GM19023 (cell line): ENCODE measurements at regions not wholly inside any gene's neighbourhood (a gene's known extent, or its start where the extent isn't known, plus 50 kb on each side); places are given as distances from the start of the nearest gene placed in this dataset.

ENCODE experiments used
- ATAC-seq: cut with Tn5 transposase; IDR thresholded peaks from one replicate; pipeline ENCODE4 v1.9.1; 2021; ENCODE audit warnings: mild to moderate bottlenecking, moderate library complexity; ENCODE audit not compliant: unreplicated experiment

DNA sequence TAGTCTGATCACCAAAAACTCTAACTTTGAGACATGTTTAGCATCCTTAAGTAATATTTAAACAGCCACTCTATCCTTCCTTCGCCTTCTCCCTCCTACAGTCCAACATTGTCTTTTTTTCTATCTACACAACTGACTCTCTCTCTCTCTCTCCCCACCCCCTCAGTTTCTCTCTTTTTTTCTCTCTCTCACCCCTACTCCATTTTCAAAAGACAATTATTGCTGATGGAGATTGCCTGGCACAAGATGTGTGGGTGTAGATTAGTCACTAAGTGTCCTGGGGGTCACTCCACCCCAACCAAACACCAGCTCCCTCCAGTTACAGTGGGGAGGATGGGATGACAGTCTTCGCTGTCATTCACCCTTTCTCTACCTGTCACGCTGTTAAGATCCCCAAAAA is 94.5 kb upstream of the NFIA start:
- ATAC-seq: no peak

- ATAC-seq: no peak
Measured at GRCh38 chr1:60984062-60984799, 98.1 kb upstream of the NFIA start.

DNA sequence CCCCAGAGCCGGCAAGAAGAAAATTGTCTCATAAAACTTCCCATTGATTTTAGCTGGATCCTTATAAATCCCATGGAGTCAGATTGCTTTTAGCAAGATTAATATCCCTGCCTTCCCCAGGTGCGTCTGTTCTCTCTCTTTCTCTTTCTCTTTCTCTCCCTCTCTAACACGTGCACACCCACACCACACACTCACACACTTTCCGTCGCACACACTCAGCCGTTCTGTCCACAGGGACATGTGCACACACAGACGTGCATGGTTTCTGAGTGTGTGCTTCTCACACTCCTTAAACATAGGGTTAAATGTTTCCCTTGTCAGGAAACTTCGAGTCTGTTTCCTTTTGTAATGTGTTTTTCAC is 98.7 kb upstream of the NFIA start:
- no peak for ATAC-seq

GRCh38 chr1:60982539-60982938 is 99.8 kb upstream of the NFIA start:
- no peak for ATAC-seq

DNA sequence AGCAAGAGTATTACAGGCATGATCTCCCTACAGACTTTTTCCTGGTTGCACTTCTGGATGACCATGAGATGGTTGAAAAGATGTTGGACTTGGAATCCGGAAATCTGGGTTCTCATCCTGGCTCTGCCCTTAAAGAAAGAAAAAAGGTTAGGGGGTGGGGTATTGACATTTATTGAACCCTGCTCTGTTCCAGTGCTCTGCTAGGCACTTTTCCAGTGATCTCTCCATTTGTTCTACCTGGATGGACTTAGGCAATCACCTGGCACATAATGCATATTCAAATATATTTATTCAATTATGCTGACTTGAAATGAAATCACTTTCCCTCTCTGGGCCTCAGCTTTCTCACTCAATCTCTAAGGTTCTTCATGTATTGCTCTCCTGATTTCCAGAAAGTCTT is 101.0 kb upstream of the NFIA start:
- ATAC-seq: no peak

DNA sequence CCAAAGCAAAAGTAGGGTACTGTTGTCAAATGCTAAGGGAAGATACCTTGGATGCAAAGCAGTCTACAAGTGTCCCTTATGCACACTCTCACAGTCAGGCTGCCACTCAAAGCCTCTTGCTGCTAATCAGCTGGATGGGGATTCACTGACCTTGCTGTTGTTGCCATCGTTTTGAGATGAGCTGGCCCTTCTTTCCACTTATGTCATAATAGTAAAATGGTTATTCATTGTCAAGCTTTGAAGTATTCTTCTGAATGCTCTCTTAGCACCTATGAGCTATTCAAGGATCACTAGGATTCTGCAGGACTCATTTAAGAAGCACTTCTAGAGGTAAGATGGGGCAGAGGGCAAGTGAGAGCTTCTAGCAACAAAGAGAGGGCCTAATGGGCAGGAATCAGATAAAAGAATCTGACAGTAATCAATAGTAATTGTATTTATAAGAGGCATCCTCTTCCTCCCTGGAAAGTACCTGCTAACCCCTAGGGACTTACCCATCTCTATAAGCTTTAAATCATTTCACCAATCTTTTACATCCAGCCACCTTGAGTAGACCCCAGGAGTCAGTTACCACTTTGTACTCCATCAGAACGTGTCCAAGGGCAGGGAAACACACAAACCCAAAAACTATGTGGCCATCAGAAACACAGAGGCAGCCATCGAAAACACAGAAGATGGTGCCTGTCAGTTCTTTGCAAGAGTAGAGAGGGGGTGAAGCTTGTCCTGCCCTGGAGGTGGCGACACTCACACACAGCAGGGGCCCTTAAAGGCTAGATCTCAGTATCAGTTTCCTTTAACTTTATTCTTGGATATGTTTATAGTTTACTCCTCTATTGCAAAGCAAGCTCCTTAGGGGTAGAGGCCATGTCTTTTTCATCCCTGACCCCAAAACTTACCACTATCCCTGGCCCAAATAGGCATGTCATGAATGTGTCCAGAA is 103.7 kb upstream of the NFIA start:
- ATAC-seq: peak; percentile 81

DNA sequence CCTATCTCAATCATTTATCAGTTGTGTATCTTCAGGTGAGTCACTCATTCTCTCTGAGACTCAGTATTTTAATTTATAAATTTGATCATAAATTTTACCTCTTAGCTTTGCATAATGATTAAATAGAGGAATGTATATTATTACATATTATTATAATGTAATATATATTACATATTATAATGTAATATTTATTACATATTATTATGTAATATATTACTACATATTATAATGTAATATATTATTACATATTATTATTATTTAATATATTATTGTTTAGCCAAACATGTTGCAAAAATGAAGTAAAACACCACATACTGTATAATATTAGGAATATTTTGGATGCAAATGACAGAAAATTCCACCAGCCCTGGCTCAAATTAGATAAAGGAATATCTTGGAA is 104.7 kb upstream of the NFIA start:
- no peak for ATAC-seq

GRCh38 chr1:60974524-60975372 is 107.6 kb upstream of the NFIA start:
- no peak for ATAC-seq

DNA sequence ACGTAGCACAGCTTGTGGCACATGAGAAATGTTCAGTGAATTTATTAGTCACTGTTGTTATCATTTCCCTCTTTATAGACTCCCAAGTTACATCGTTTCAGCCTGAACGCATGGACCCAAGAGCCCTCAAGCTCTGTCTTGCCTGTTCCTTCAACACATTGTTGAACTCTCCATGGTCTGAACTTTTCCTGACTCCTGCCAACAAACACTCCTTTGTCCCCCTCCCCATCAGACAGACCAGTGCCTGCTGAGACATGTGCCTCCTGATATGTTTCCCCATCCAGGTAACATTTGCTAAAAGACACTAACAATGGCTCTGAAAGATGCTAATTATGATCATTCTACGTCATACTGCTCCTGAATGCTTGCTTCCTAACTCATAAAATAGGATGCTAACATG is 108.7 kb upstream of the NFIA start:
- ATAC-seq: no peak

- ATAC-seq: no peak
Measured at GRCh38 chr1:60972841-60973364, 109.5 kb upstream of the NFIA start.

- no peak for ATAC-seq
Measured at GRCh38 chr1:60971330-60971729, 111.0 kb upstream of the NFIA start.

DNA sequence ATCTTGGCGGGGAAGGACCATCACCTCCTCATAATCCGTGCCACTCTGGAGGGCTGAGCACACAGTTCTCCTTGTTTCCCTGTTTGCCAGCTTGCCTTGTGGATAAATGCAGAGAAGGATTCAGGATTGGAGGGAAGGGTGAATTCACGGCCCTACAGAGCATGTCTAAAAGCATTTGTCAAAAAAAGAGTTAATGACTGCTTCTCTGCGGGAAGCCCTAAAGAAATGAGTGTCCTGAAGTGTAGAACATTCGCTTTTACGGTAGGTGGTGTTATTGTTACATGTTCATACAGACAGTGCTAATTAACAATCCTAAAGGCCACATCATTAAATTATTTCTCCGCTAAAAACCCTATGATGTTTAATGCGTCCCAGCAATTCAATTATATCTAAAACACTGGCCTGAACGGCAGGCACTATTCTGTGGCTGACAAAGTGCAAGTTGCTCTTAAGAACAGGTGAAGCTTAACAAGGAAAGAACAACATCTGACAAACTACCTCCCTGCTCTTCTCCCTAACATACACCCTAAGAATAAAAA is 112.3 kb upstream of the NFIA start:
- ATAC-seq: no peak

DNA sequence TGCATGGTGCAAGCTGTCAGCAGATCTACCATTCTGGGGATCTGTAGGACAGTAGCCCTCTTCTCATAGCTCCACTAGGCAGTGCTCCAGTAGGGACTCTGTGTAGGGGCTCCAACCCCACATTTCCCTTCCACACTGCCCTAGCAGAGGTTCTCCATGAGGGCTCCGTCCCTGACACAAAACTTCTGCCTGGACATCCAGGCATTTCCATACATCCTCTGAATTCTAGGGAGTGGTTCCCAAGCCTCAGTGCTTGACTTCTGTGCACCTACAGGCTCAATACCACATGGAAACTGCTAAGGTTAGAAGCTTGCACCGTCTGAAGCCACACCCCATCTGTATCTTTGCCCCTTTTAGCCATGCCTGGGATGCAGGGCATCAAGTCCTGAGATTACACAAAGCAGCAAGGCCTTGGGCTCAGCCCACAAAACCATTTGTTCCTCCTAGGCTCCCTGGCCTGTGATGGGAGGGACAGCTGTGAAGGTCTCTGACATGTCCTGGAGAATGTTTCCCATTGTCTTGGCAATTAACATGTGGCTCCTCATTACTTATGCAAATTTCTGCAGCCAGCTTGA is 117.0 kb upstream of the NFIA start:
- ATAC-seq: no peak

GRCh38 chr1:60963167-60963940 is 119.0 kb upstream of the NFIA start:
- ATAC-seq: no peak

DNA sequence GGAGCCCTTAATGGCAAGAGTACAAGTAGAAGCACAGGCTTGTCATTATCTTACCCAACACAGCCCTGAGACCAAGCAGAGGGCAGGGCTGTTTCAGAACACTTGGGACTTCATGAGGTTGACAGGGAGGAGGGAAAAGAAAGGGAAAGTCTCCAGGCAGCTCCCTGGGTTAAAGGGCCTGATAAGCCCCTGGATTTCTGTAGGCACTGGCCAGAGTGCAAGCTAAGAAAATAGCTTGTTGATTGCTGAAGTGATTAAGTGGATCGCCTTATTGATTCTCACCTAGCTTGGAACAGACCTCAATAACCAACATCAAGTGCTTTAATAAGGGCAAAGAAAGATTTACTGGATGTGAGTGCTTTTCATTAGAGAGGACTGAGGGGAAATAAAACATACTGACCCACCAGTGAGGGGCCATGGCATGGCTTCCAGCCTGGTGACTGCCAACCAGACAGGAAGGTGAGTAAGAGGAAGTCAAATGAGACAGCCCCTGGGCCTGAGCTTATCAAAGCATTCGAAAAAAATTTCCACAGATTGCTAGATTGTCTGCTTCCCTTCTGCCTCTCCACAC is 121.4 kb upstream of the NFIA start:
- no peak for ATAC-seq

DNA sequence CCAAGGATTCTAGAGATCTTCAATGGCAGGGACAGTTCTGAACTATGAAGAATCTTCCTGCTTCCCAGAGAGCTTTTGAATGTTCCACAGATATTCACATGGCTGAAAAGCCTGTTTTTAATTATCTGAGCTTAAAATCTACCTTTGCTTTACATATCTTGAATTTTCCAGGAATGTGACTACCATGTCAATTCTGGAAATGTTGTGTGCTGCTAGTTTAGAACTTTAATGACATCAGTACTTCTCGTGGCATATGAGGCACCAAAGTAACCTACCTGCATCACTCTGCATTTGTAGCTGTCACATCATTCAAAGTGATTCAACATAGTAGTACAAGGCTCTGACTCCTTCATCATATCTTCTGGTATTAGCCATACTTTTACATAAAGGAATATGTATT is 122.7 kb upstream of the NFIA start:
- ATAC-seq: no peak

GRCh38 chr1:60958001-60958400 is 124.4 kb upstream of the NFIA start:
- no peak for ATAC-seq

- no peak for ATAC-seq
Measured at GRCh38 chr1:60956520-60956919, 125.8 kb upstream of the NFIA start.

DNA sequence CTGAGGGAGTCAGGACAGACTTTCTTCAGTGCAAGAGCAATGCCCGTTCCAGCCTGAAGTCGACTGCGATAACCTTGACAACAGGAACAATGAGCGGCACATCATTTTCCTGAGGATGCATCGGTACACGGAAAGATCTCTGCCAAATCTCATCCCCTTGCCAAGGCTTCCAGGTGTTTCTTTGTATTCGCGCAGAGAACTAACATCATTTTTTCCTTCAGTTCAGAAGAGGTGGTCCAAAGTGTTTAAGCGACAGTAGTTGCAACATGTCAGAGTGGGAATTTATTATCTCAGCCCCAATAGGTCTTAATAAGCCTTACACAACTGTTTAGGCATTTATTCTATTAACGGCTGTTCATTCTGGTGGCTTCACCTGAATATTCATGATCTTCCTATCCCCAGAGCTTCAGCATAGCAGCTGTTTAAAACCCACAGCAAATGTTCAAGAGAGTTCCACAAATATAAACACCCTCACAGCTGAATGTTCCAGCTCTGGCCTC is 129.7 kb upstream of the NFIA start:
- no peak for ATAC-seq
